Upper lobe of left lung (tissue), 6 donors: ENCODE measurements at regions not wholly inside any gene's neighbourhood (a gene's known extent, or its start where the extent isn't known, plus 50 kb on each side); places are given as distances from the start of the nearest gene placed in this dataset.

Source experiments
- ATAC-seq, 2 donors: fragments of 200-7000 bp; cut with Tn5 transposase; one replicate each; pipeline ENCODE4 v1.9.1; 2022; ENCODE audit warnings: mild to moderate bottlenecking in 2 of 2, moderate library complexity in 2 of 2; ENCODE audit not compliant: low FRiP score in 2 of 2
- DNase-seq, 2 donors: peaks; one replicate each; pipeline ENCODE4 v3.0.0-alpha.2; 2019 to 2020
- H3K27ac ChIP-seq, 4 donors: fragments of 200-600 bp; sonication (generic); one replicate each; pipeline ENCODE4 v1.5.1; 2016 to 2019
- H3K27me3 ChIP-seq, 4 donors: fragments of 200-600 bp; sonication (generic); one replicate each; pipeline ENCODE4 v1.5.1; 2017 to 2019
- H3K36me3 ChIP-seq, 4 donors: fragments of 200-600 bp; sonication (generic); one replicate each; pipeline ENCODE4 v1.5.1; 2016 to 2019
- H3K4me1 ChIP-seq, 4 donors: fragments of 200-600 bp; sonication (generic); one replicate each; pipeline ENCODE4 v1.5.1; 2018 to 2019
- H3K4me3 ChIP-seq, 4 donors: fragments of 200-600 bp; sonication (generic); one replicate each; pipeline ENCODE4 v1.5.1; 2017 to 2019; ENCODE audit warnings: mild to moderate bottlenecking in 2 of 4, moderate library complexity in 1 of 4
- H3K9me3 ChIP-seq, 4 donors: fragments of 200-600 bp; sonication (generic); one replicate each; pipeline ENCODE4 v1.5.1; 2018 to 2019
- CTCF ChIP-seq, 6 experiments: fragments of 450-650 bp in 4 of 6; fragments of 200-600 bp in 2 of 6; sonication (generic) in 2 of 6; IDR thresholded peaks; one replicate each; pipeline ENCODE4 v1.5.1; 2016 to 2019; ENCODE audit warnings: antibody characterized with exemption in 6 of 6
- EP300 ChIP-seq, 4 donors: sonication (generic); formaldehyde crosslinking; IDR thresholded peaks; one replicate each; pipeline ENCODE4 v1.5.1; 2017; ENCODE audit warnings: antibody characterized with exemption in 4 of 4, control low read depth in 2 of 4
- POLR2A ChIP-seq, 4 donors: fragments of 450-650 bp; IDR thresholded peaks; one replicate each; pipeline ENCODE4 v1.5.1; 2016 to 2017; ENCODE audit warnings: antibody characterized with exemption in 4 of 4, mild to moderate bottlenecking in 2 of 4
- POLR2AphosphoS5 ChIP-seq, 2 donors: sonication (generic); formaldehyde crosslinking; IDR thresholded peaks; one replicate each; pipeline ENCODE4 v1.5.1; 2017; ENCODE audit warnings: antibody characterized with exemption in 2 of 2
- WGBS, 2 donors: methylation state at CpG; one replicate each; pipeline ENCODE4 v1.1.5; 2017 to 2018; 5-methylcytosine and 5-hydroxymethylcytosine counted together
- donor health status: DM: no; HTN: no; CAD: no; lungs with moderate emphysema.
- donor health status: DM: no; HTN: yes; CAD: no; lungs with severe emphysema.

GRCh38 chr1:172957491-172957890, 93.2 kb downstream of the TNFSF18 start:
- DNase-seq (no peak), ATAC-seq (no peak)

GRCh38 chr1:172959571-172959970, 91.2 kb downstream of the TNFSF18 start:
- TF ChIP-seq CTCF (IDR thresholded peaks at IDR 0.05) = no peak
- no peak for TF ChIP-seq POLR2A (IDR thresholded peaks at IDR 0.05)
- TF ChIP-seq POLR2AphosphoS5 (IDR thresholded peaks at IDR 0.05) = no peak
- TF ChIP-seq EP300 (IDR thresholded peaks at IDR 0.05) = no peak
- peaks cover 0 to 5% (median 0%) of the 10 kb centered on the region in 4 donors for H3K4me1 ChIP-seq
- DNase-seq (no peak), ATAC-seq (no peak)
- no peak overlapping the region for H3K4me3 ChIP-seq
- 76 to 83% methylated on average over 2 of the region's 2 CpGs for WGBS, 2 donors
- no peaks in the 10 kb centered on the region for H3K36me3 ChIP-seq
- no peaks in the 10 kb centered on the region for H3K27me3 ChIP-seq
- H3K9me3 ChIP-seq = peaks cover 0 to 3% (median 0%) of the 10 kb centered on the region in 4 donors
- no peak overlapping the region for H3K27ac ChIP-seq

More at GRCh38 chr1:172957491-172957890, 93.2 kb downstream of the TNFSF18 start:
- Histone ChIP-seq H3K4me1 (peaks cover 0 to 5% (median 0%) of the 10 kb centered on the region in 4 donors), H3K27ac (no peak overlapping the region), H3K9me3 (peaks cover 0 to 2% (median 0%) of the 10 kb centered on the region in 4 donors), H3K4me3 (no peak overlapping the region), H3K27me3 (no peaks in the 10 kb centered on the region), H3K36me3 (no peaks in the 10 kb centered on the region)
- TF ChIP-seq EP300 (IDR thresholded peaks at IDR 0.05) (no peak), POLR2A (IDR thresholded peaks at IDR 0.05) (no peak), POLR2AphosphoS5 (IDR thresholded peaks at IDR 0.05) (no peak), CTCF (IDR thresholded peaks at IDR 0.05) (no peak)

- H3K4me1 ChIP-seq = peaks cover 0 to 5% (median 0%) of the 10 kb centered on the region in 4 donors
- 92 to 94% methylated on average over 3 of the region's 3 CpGs for WGBS, 2 donors
- TF ChIP-seq EP300 (IDR thresholded peaks at IDR 0.05) (no peak), CTCF (IDR thresholded peaks at IDR 0.05) (no peak), POLR2A (IDR thresholded peaks at IDR 0.05) (no peak), POLR2AphosphoS5 (IDR thresholded peaks at IDR 0.05) (no peak)
- peaks cover 0 to 3% (median 0%) of the 10 kb centered on the region in 4 donors for H3K9me3 ChIP-seq
- H3K27ac ChIP-seq = no peak overlapping the region
- no peak for ATAC-seq
- DNase-seq = no peak
- no peak overlapping the region for H3K4me3 ChIP-seq
- H3K27me3 ChIP-seq = no peaks in the 10 kb centered on the region
- H3K36me3 ChIP-seq = no peaks in the 10 kb centered on the region
These were observed 90.7 kb downstream of the TNFSF18 start for GRCh38 chr1:172960019-172960418.

GRCh38 chr1:172960454-172961208, 90.1 kb downstream of the TNFSF18 start:
- Histone ChIP-seq H3K27me3 (no peaks in the 10 kb centered on the region), H3K9me3 (peaks cover 0 to 3% (median 0%) of the 10 kb centered on the region in 4 donors), H3K36me3 (no peaks in the 10 kb centered on the region), H3K27ac (no peak overlapping the region), H3K4me3 (no peak overlapping the region), H3K4me1 (peaks cover 0 to 1% (median 0%) of the 10 kb centered on the region in 4 donors)
- 38 to 56% methylated on average over 5 of the region's 5 CpGs for WGBS, 2 donors
- no peak for TF ChIP-seq CTCF (IDR thresholded peaks at IDR 0.05)
- TF ChIP-seq EP300 (IDR thresholded peaks at IDR 0.05) = no peak
- TF ChIP-seq POLR2AphosphoS5 (IDR thresholded peaks at IDR 0.05) = no peak
- TF ChIP-seq POLR2A (IDR thresholded peaks at IDR 0.05) = no peak
- no peak for DNase-seq
- ATAC-seq = no peak

- ATAC-seq = no peak
- WGBS, 2 donors = 83 to 86% methylated on average over 1 of the region's 1 CpG
- no peaks in the 10 kb centered on the region for H3K27me3 ChIP-seq
- H3K9me3 ChIP-seq = peaks cover 0 to 3% (median 0%) of the 10 kb centered on the region in 4 donors
- no peak overlapping the region for H3K4me3 ChIP-seq
- no peaks in the 10 kb centered on the region for H3K36me3 ChIP-seq
- DNase-seq = no peak
- no peak for TF ChIP-seq CTCF (IDR thresholded peaks at IDR 0.05)
- no peak for TF ChIP-seq POLR2AphosphoS5 (IDR thresholded peaks at IDR 0.05)
- no peak for TF ChIP-seq POLR2A (IDR thresholded peaks at IDR 0.05)
- TF ChIP-seq EP300 (IDR thresholded peaks at IDR 0.05) = no peak
- no peaks in the 10 kb centered on the region for H3K4me1 ChIP-seq
- no peak overlapping the region for H3K27ac ChIP-seq
These were observed 85.9 kb downstream of the TNFSF18 start for GRCh38 chr1:172964864-172965263.
